ENCODE measurements at regions not wholly inside any gene's neighbourhood (a gene's known extent, or its start where the extent isn't known, plus 50 kb on each side); places are given as distances from the start of the nearest gene placed in this dataset.

- H2AFZ ChIP-seq (ENCODE audit: low read length): no peak overlapping the region
- CTCF ChIA-PET (ENCODE audit: unreplicated experiment): no interaction called here
- H3K9me3 ChIP-seq (ENCODE audit: low read length): no peaks in the 10 kb centered on the region
- DNase-seq (ENCODE audit: low spot score): no peak
- no peak overlapping the region for H3K4me3 ChIP-seq (ENCODE audit: low read depth, low read length, poor library complexity, severe bottlenecking)
- POLR2A ChIA-PET: no interaction called here
- no TSS peak for BruUV-seq (replicated peaks)
- peaks cover 12% of the 10 kb centered on the region for H3K4me1 ChIP-seq (ENCODE audit: insufficient read depth, low read length, poor library complexity, severe bottlenecking)
- H3K27ac ChIP-seq (ENCODE audit: low read depth, low read length, poor library complexity, severe bottlenecking): no peak overlapping the region
- H3K36me3 ChIP-seq (ENCODE audit: insufficient read depth, low read length): no peaks in the 10 kb centered on the region
- TF ChIP-seq EZH2phosphoT487 (IDR thresholded peaks at IDR 0.05; ENCODE audit: borderline replicate concordance, low read depth, low read length) (no peak), CTCF (conservative IDR thresholded peaks at IDR 0.05; ENCODE audit: low read length) (no peak)
- H3K4me2 ChIP-seq (ENCODE audit: low read length): no peak overlapping the region
- H4K20me1 ChIP-seq (ENCODE audit: insufficient read depth, low read length): no peaks in the 10 kb centered on the region
- intact Hi-C loops (cut with micrococcal nuclease; ENCODE audit: unreplicated experiment): no loop called here
- H3K79me2 ChIP-seq (ENCODE audit: insufficient read depth, low read depth, low read length): no peaks in the 10 kb centered on the region
- no peaks in the 10 kb centered on the region for H3K9me2 ChIP-seq (ENCODE audit: insufficient read depth, low read length)
Measured at GRCh38 chr4:152099061-152099425, 338.2 kb upstream of the GATB start.

- no peak for DNase-seq (ENCODE audit: low spot score)
- H3K9me3 ChIP-seq (ENCODE audit: low read length): no peaks in the 10 kb centered on the region
- no peaks in the 10 kb centered on the region for H3K79me2 ChIP-seq (ENCODE audit: insufficient read depth, low read depth, low read length)
- TF ChIP-seq CTCF (conservative IDR thresholded peaks at IDR 0.05; ENCODE audit: low read length) (no peak), EZH2phosphoT487 (IDR thresholded peaks at IDR 0.05; ENCODE audit: borderline replicate concordance, low read depth, low read length) (no peak)
- H3K4me1 ChIP-seq (ENCODE audit: insufficient read depth, low read length, poor library complexity, severe bottlenecking): peaks cover 12% of the 10 kb centered on the region
- no peak overlapping the region for H3K27ac ChIP-seq (ENCODE audit: low read depth, low read length, poor library complexity, severe bottlenecking)
- H3K4me3 ChIP-seq (ENCODE audit: low read depth, low read length, poor library complexity, severe bottlenecking): no peak overlapping the region
- ChIA-PET POLR2A (no interaction called here), CTCF (ENCODE audit: unreplicated experiment) (interaction anchor here (0.7 kb wide), 1 partner anchor 12 kb away, joined by 3 read pairs; no protein-coding TSS in a partner anchor)
- H4K20me1 ChIP-seq (ENCODE audit: insufficient read depth, low read length): no peaks in the 10 kb centered on the region
- H3K9me2 ChIP-seq (ENCODE audit: insufficient read depth, low read length): no peaks in the 10 kb centered on the region
- BruUV-seq (replicated peaks): no TSS peak
- H3K36me3 ChIP-seq (ENCODE audit: insufficient read depth, low read length): no peaks in the 10 kb centered on the region
- H3K4me2 ChIP-seq (ENCODE audit: low read length): no peak overlapping the region
- intact Hi-C loops (cut with micrococcal nuclease; ENCODE audit: unreplicated experiment): no loop called here
- H2AFZ ChIP-seq (ENCODE audit: low read length): no peak overlapping the region
Measured at GRCh38 chr4:152098365-152099060, 337.7 kb upstream of the GATB start.

GRCh38 chr4:152097371-152097770 lies 336.6 kb upstream of the GATB start:
- Histone ChIP-seq H3K4me1 (ENCODE audit: insufficient read depth, low read length, poor library complexity, severe bottlenecking) (peaks cover 12% of the 10 kb centered on the region), H2AFZ (ENCODE audit: low read length) (no peak overlapping the region), H3K9me2 (ENCODE audit: insufficient read depth, low read length) (no peaks in the 10 kb centered on the region), H3K36me3 (ENCODE audit: insufficient read depth, low read length) (no peaks in the 10 kb centered on the region), H3K4me2 (ENCODE audit: low read length) (no peak overlapping the region), H3K27ac (ENCODE audit: low read depth, low read length, poor library complexity, severe bottlenecking) (no peak overlapping the region), H3K79me2 (ENCODE audit: insufficient read depth, low read depth, low read length) (no peaks in the 10 kb centered on the region), H4K20me1 (ENCODE audit: insufficient read depth, low read length) (no peaks in the 10 kb centered on the region), H3K9me3 (ENCODE audit: low read length) (no peaks in the 10 kb centered on the region), H3K4me3 (ENCODE audit: low read depth, low read length, poor library complexity, severe bottlenecking) (no peak overlapping the region)
- ChIA-PET POLR2A (no interaction called here), CTCF (ENCODE audit: unreplicated experiment) (no interaction called here)
- no TSS peak for BruUV-seq (replicated peaks)
- no peak for TF ChIP-seq EZH2phosphoT487 (IDR thresholded peaks at IDR 0.05; ENCODE audit: borderline replicate concordance, low read depth, low read length)
- TF ChIP-seq CTCF (conservative IDR thresholded peaks at IDR 0.05; ENCODE audit: low read length): no peak
- intact Hi-C loops (cut with micrococcal nuclease; ENCODE audit: unreplicated experiment): no loop called here
- DNase-seq (ENCODE audit: low spot score): no peak

All from OCI-LY7 (cell line).